ENCODE measurements at regions not wholly inside any gene's neighbourhood (a gene's known extent, or its start where the extent isn't known, plus 50 kb on each side); places are given as distances from the start of the nearest gene placed in this dataset.

DNA sequence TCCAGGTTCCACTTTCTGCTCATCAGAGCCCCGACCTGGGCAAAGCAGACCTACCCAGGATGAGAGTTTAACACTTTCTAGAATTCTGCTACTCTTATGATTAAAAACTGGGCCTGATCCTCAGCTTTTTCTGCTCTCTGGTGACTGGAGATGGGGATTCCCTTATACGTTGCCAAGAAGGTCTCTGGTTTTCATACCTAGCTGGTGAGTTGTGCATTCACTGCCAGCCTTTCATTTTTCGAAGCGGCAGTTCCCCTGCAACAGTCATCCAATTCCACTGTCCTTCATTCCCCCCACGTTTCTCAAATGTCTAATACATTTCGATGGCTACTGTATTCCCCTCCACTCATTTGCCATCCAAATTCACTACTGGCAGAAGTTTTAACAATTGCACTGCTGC lies 135.3 kb downstream of the ADSS2 start:
- TF ChIP-seq, protein P1, sequence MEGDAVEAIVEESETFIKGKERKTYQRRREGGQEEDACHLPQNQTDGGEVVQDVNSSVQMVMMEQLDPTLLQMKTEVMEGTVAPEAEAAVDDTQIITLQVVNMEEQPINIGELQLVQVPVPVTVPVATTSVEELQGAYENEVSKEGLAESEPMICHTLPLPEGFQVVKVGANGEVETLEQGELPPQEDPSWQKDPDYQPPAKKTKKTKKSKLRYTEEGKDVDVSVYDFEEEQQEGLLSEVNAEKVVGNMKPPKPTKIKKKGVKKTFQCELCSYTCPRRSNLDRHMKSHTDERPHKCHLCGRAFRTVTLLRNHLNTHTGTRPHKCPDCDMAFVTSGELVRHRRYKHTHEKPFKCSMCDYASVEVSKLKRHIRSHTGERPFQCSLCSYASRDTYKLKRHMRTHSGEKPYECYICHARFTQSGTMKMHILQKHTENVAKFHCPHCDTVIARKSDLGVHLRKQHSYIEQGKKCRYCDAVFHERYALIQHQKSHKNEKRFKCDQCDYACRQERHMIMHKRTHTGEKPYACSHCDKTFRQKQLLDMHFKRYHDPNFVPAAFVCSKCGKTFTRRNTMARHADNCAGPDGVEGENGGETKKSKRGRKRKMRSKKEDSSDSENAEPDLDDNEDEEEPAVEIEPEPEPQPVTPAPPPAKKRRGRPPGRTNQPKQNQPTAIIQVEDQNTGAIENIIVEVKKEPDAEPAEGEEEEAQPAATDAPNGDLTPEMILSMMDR (conservative IDR thresholded peaks at IDR 0.05) = no peak
- TF ChIP-seq EZH2 (IDR thresholded peaks at IDR 0.05; ENCODE audit: low read depth) = no peak

Measured in PC-9 (cell line).